ENCODE measurements at regions not wholly inside any gene's neighbourhood (a gene's known extent, or its start where the extent isn't known, plus 50 kb on each side); places are given as distances from the start of the nearest gene placed in this dataset.

GRCh38 chr6:110033101-110033500 is 55.0 kb downstream of the GPR6 start:
- DNase-seq (ENCODE audit: low spot score): no peak

- no peak for DNase-seq (ENCODE audit: low spot score)
These were observed 55.9 kb downstream of the GPR6 start for GRCh38 chr6:110033749-110034666.

GRCh38 chr6:110034667-110035036 is 56.5 kb downstream of the GPR6 start:
- DNase-seq (ENCODE audit: low spot score): no peak

GRCh38 chr6:110035321-110035720 is 57.2 kb downstream of the GPR6 start:
- DNase-seq (ENCODE audit: low spot score): no peak

- no peak for DNase-seq (ENCODE audit: low spot score)
These were observed 58.5 kb downstream of the GPR6 start for GRCh38 chr6:110036408-110037302.

- no peak for DNase-seq (ENCODE audit: low spot score)
These were observed 59.7 kb downstream of the GPR6 start for GRCh38 chr6:110037726-110038295.

GRCh38 chr6:110039364-110039980 is 61.4 kb downstream of the GPR6 start:
- DNase-seq (ENCODE audit: low spot score): peak; percentile 90

GRCh38 chr6:110039981-110040383 is 61.9 kb downstream of the GPR6 start:
- DNase-seq (ENCODE audit: low spot score): no peak

GRCh38 chr6:110040716-110041115 is 62.6 kb downstream of the GPR6 start:
- no peak for DNase-seq (ENCODE audit: low spot score)

GRCh38 chr6:110041126-110041525 is 63.0 kb downstream of the GPR6 start:
- DNase-seq (ENCODE audit: low spot score): no peak

GRCh38 chr6:110041830-110042229 is 63.7 kb downstream of the GPR6 start:
- no peak for DNase-seq (ENCODE audit: low spot score)

- no peak for DNase-seq (ENCODE audit: low spot score)
These were observed 64.7 kb downstream of the GPR6 start for GRCh38 chr6:110042670-110043296.

GRCh38 chr6:110043366-110043994 is 65.4 kb downstream of the GPR6 start:
- no peak for DNase-seq (ENCODE audit: low spot score)

GRCh38 chr6:110044096-110044495 is 66.0 kb downstream of the GPR6 start:
- no peak for DNase-seq (ENCODE audit: low spot score)

- no peak for DNase-seq (ENCODE audit: low spot score)
These were observed 66.5 kb downstream of the GPR6 start for GRCh38 chr6:110044622-110045021.

- no peak for DNase-seq (ENCODE audit: low spot score)
These were observed 70.2 kb downstream of the GPR6 start for GRCh38 chr6:110048221-110048875.

GRCh38 chr6:110049696-110050439 is 71.8 kb downstream of the GPR6 start:
- DNase-seq (ENCODE audit: low spot score): no peak
